ENCODE measurements at regions not wholly inside any gene's neighbourhood (a gene's known extent, or its start where the extent isn't known, plus 50 kb on each side); places are given as distances from the start of the nearest gene placed in this dataset.

GRCh38 chr4:158025131-158025530 is 147.7 kb downstream of the GASK1B start:
- no peak for DNase-seq
- Histone ChIP-seq H3K27ac (no peak overlapping the region), H3K4me1 (peaks cover 0 to 14% (median 9%) of the 10 kb centered on the region in 4 donors), H3K27me3 (no peaks in the 10 kb centered on the region), H3K36me3 (no peaks in the 10 kb centered on the region), H3K9me3 (peaks cover 0 to 15% (median 5%) of the 10 kb centered on the region in 3 donors), H3K4me3 (no peak overlapping the region)
- no peak for TF ChIP-seq CTCF (IDR thresholded peaks at IDR 0.05)
- intact Hi-C loops (cut with DNase I; ENCODE audit: low total_unique reads): no loop called here

DNA sequence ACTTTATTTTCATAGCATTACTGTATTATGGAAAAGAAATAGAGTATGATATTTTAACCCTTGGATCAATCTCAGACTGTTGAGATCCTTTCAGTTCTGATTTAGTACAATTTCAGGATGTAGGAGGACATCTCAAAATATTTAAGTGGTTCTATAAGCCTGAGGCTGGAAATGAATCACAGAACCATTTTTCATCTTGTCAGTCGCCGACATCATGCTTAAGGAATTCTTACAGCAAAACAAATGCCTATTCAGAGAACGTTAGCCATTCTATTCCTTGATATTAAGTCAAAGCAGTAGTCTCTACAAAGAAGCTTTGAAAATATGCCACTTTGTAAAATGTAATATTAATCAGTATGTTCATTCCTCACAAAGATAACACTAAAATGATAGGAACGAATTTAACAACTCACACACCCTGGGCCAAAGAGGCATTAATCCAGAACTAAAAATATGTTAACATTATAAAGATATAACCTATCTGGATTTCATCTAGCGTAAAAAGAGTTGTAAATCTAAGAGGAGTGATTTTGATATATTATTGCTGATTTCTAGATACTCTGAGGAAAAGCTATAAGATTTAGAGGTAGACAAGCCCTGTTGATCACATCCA is 152.0 kb downstream of the GASK1B start:
- Histone ChIP-seq H3K36me3 (no peaks in the 10 kb centered on the region), H3K4me3 (no peak overlapping the region), H3K9me3 (no peaks in the 10 kb centered on the region), H3K4me1 (peaks cover 0 to 43% (median 21%) of the 10 kb centered on the region in 4 donors), H3K27me3 (no peaks in the 10 kb centered on the region), H3K27ac (peak overlapping the region; percentile 62 to 71)
- intact Hi-C loops (cut with DNase I; ENCODE audit: low total_unique reads): no loop called here
- no peak for TF ChIP-seq CTCF (IDR thresholded peaks at IDR 0.05)
- DNase-seq: no peak

- Histone ChIP-seq H3K9me3 (no peaks in the 10 kb centered on the region), H3K27ac (peak overlapping the region; percentile 62 to 71), H3K4me1 (peaks cover 0 to 50% (median 21%) of the 10 kb centered on the region in 4 donors), H3K27me3 (no peaks in the 10 kb centered on the region), H3K4me3 (no peak overlapping the region), H3K36me3 (no peaks in the 10 kb centered on the region)
- intact Hi-C loops (cut with DNase I; ENCODE audit: low total_unique reads): no loop called here
- DNase-seq: peak; percentile 67 to 81
- no peak for TF ChIP-seq CTCF (IDR thresholded peaks at IDR 0.05)
These were observed 152.6 kb downstream of the GASK1B start for GRCh38 chr4:158020176-158020575.

DNA sequence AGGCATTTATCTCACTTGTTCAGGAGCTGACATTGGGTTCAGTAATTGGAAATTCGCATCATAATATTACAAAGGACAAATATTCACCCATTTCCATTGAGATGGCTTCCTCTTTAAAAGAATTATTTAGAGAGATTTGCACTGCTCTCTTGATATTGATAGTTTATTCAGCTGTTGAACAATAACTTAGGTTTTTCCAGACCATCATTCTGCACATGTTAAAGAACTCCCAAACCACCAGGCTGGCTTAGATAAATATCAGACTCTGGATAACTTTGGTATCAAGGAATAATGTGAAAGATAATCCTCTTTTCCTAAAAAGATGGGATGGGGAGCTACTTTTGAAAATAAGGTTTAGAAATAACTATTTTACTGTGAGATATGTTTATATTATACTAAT is 154.0 kb downstream of the GASK1B start:
- H3K4me1 ChIP-seq: peaks cover 0 to 55% (median 21%) of the 10 kb centered on the region in 4 donors
- no peak for TF ChIP-seq CTCF (IDR thresholded peaks at IDR 0.05)
- intact Hi-C loops (cut with DNase I; ENCODE audit: low total_unique reads): no loop called here
- no peaks in the 10 kb centered on the region for H3K27me3 ChIP-seq
- H3K4me3 ChIP-seq: no peak overlapping the region
- no peaks in the 10 kb centered on the region for H3K36me3 ChIP-seq
- H3K27ac ChIP-seq: peak overlapping the region in 1 of 2 donors; percentile 36
- no peak for DNase-seq
- no peaks in the 10 kb centered on the region for H3K9me3 ChIP-seq

GRCh38 chr4:158018221-158018830 is 154.5 kb downstream of the GASK1B start:
- peaks cover 0 to 55% (median 21%) of the 10 kb centered on the region in 4 donors for H3K4me1 ChIP-seq
- DNase-seq: no peak
- TF ChIP-seq CTCF (IDR thresholded peaks at IDR 0.05): no peak
- H3K27ac ChIP-seq: peak overlapping the region in 1 of 2 donors; percentile 36
- no peaks in the 10 kb centered on the region for H3K9me3 ChIP-seq
- H3K27me3 ChIP-seq: no peaks in the 10 kb centered on the region
- no peaks in the 10 kb centered on the region for H3K36me3 ChIP-seq
- intact Hi-C loops (cut with DNase I; ENCODE audit: low total_unique reads): no loop called here
- no peak overlapping the region for H3K4me3 ChIP-seq

All from tibial artery (tissue), 4 donors.